Peyer's patch (tissue), 4 donors: ENCODE measurements at regions not wholly inside any gene's neighbourhood (a gene's known extent, or its start where the extent isn't known, plus 50 kb on each side); places are given as distances from the start of the nearest gene placed in this dataset.
"Not testable (repeated sequence)": the region's sequence is repeated elsewhere in the genome, so short reads cannot be mapped to it uniquely, and the experiment has no call there.

Experiments used
- CTCF ChIP-seq, 6 experiments: fragments of 450-650 bp in 4 of 6; fragments of 200-600 bp in 2 of 6; sonication (generic) in 1 of 6; IDR thresholded peaks; one replicate each; pipeline ENCODE4 v1.5.1; 2017 to 2019; ENCODE audit warnings: antibody characterized with exemption in 6 of 6, mild to moderate bottlenecking in 3 of 6, moderate library complexity in 1 of 6
- POLR2A ChIP-seq, 2 donors: fragments of 450-650 bp; IDR thresholded peaks; one replicate each; pipeline ENCODE4 v1.5.1; 2017; ENCODE audit warnings: antibody characterized with exemption in 2 of 2, mild to moderate bottlenecking in 2 of 2, moderate library complexity in 2 of 2

GRCh38 chr7:76118253-76119036, 70.5 kb downstream of the MDH2 start:
- TF ChIP-seq CTCF, POLR2A (IDR thresholded peaks at IDR 0.05): not testable (repeated sequence)
